Type B pancreatic cell (in vitro differentiated cells): ENCODE measurements at regions not wholly inside any gene's neighbourhood (a gene's known extent, or its start where the extent isn't known, plus 50 kb on each side); places are given as distances from the start of the nearest gene placed in this dataset.

Experiments used
- DNase-seq: peaks from one replicate; pipeline ENCODE4 v3.0.0; 2021; ENCODE audit warnings: mixed read lengths; ENCODE audit not compliant: unreplicated experiment; ENCODE audit errors: extremely low spot score
- H3K27ac Mint-ChIP-seq: 2 replicates; pipeline ENCODE4 v1.8.0; 2021; ENCODE audit warnings: mild to moderate bottlenecking, mixed read lengths
- H3K27me3 Mint-ChIP-seq: 2 replicates; pipeline ENCODE4 v1.8.0; 2021; ENCODE audit warnings: mixed read lengths
- H3K36me3 Mint-ChIP-seq: 2 replicates; pipeline ENCODE4 v1.8.0; 2021; ENCODE audit warnings: mixed read lengths
- H3K4me1 Mint-ChIP-seq: one replicate; pipeline ENCODE4 v1.8.0; 2021; ENCODE audit warnings: mixed read lengths; ENCODE audit not compliant: unreplicated experiment
- H3K4me3 Mint-ChIP-seq: 2 replicates; pipeline ENCODE4 v1.8.0; 2021; ENCODE audit warnings: mild to moderate bottlenecking, mixed read lengths
- H3K9me3 Mint-ChIP-seq: 2 replicates; pipeline ENCODE4 v1.8.0; 2021; ENCODE audit warnings: mixed read lengths
- CTCF ChIP-seq: fragments of 200-600 bp; sonication (generic); conservative IDR thresholded peaks from 2 replicates; pipeline ENCODE4 v1.5.0; 2021; ENCODE audit warnings: antibody characterized with exemption, mild to moderate bottlenecking

DNA sequence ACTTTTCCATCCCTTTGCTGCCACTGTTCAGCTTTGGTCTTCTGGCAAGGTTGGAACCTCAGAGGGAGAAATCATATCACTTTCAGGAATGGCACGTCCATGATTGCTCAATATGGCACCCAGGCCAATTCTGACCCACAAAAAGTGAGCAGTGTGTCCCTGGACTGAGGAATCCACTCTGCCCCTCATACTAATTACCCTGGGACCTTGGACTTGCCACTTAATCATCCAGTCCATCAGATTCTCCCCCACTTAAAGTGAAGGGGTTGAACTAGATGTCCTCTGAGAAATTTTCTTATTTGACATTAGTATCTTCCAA is 449.3 kb upstream of the CITED2 start:
- no peak for DNase-seq
- no peaks in the 10 kb centered on the region for H3K9me3 Mint-ChIP-seq
- H3K4me3 Mint-ChIP-seq = no peak overlapping the region
- H3K4me1 Mint-ChIP-seq = peaks cover 16% of the 10 kb centered on the region
- no peak for TF ChIP-seq CTCF
- H3K27me3 Mint-ChIP-seq = no peaks in the 10 kb centered on the region
- H3K36me3 Mint-ChIP-seq = no peaks in the 10 kb centered on the region
- H3K27ac Mint-ChIP-seq = no peak overlapping the region

- H3K27ac Mint-ChIP-seq = no peak overlapping the region
- TF ChIP-seq CTCF = no peak
- DNase-seq = no peak
- H3K36me3 Mint-ChIP-seq = no peaks in the 10 kb centered on the region
- no peak overlapping the region for H3K4me3 Mint-ChIP-seq
- H3K4me1 Mint-ChIP-seq = peaks cover 12% of the 10 kb centered on the region
- no peaks in the 10 kb centered on the region for H3K9me3 Mint-ChIP-seq
- no peaks in the 10 kb centered on the region for H3K27me3 Mint-ChIP-seq
Observed at GRCh38 chr6:139823099-139823807, 448.8 kb upstream of the CITED2 start.

DNA sequence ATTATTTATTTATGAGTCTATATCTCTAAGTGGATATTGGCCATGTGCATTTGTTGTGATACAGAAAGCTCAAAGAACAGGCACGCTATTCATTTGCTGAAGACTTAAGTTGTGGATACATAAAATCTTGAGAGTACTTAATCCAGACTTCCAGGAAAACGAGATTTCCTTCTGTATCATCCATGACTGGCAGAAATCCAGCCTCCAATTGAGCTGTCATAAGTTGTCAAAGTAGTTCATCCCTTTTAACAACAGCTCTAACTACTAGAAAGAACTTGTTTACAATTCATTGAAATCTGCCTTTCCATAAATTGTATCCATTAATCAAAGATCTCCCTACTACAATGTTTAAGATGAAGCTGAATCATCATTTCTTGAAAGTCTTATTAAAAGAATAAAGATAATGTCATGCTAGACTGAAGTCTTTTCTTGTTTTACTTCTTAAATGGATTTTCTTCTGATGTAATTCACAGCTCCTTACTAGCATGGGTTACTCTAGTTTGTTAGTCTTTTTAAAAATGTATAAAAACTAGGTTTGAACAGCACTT is 447.3 kb upstream of the CITED2 start:
- Mint-ChIP-seq H3K27me3 (no peaks in the 10 kb centered on the region), H3K27ac (no peak overlapping the region), H3K9me3 (no peaks in the 10 kb centered on the region), H3K4me1 (peaks cover 8% of the 10 kb centered on the region), H3K4me3 (no peak overlapping the region), H3K36me3 (no peaks in the 10 kb centered on the region)
- DNase-seq = no peak
- TF ChIP-seq CTCF = no peak

GRCh38 chr6:139820210-139820609 is 445.8 kb upstream of the CITED2 start:
- H3K27ac Mint-ChIP-seq = no peak overlapping the region
- H3K27me3 Mint-ChIP-seq = no peaks in the 10 kb centered on the region

GRCh38 chr6:139819776-139820175 is 445.3 kb upstream of the CITED2 start:
- no peaks in the 10 kb centered on the region for H3K36me3 Mint-ChIP-seq

More at GRCh38 chr6:139820210-139820609, 445.8 kb upstream of the CITED2 start:
- no peaks in the 10 kb centered on the region for H3K36me3 Mint-ChIP-seq
- H3K4me3 Mint-ChIP-seq = no peak overlapping the region
- no peak for DNase-seq
- H3K4me1 Mint-ChIP-seq = peaks cover 8% of the 10 kb centered on the region
- no peaks in the 10 kb centered on the region for H3K9me3 Mint-ChIP-seq
- TF ChIP-seq CTCF = no peak

More at GRCh38 chr6:139819776-139820175, 445.3 kb upstream of the CITED2 start:
- Mint-ChIP-seq H3K9me3 (no peaks in the 10 kb centered on the region), H3K27me3 (no peaks in the 10 kb centered on the region), H3K4me3 (no peak overlapping the region), H3K4me1 (peaks cover 8% of the 10 kb centered on the region), H3K27ac (no peak overlapping the region)
- TF ChIP-seq CTCF = no peak
- DNase-seq = no peak
